Liver (tissue), 8 donors: ENCODE measurements at regions not wholly inside any gene's neighbourhood (a gene's known extent, or its start where the extent isn't known, plus 50 kb on each side); places are given as distances from the start of the nearest gene placed in this dataset.

Experiments
- DNase-seq: peaks from one replicate; pipeline ENCODE4 v3.0.0-alpha.2; 2017; ENCODE audit warnings: low spot score
- H3K27ac ChIP-seq, 2 donors: one replicate each; pipeline ENCODE4 v1.7.0; 2013; ENCODE audit warnings: inconsistent platforms in 2 of 2, low read length in 2 of 2, control low read depth in 1 of 2, low read depth in 1 of 2, mild to moderate bottlenecking in 1 of 2
- H3K27me3 ChIP-seq, 4 donors: one replicate each; pipeline versions ENCODE4 v1.6.1 to v1.7.0; 2013; ENCODE audit warnings: low read length in 3 of 4, inconsistent platforms in 1 of 4, mild to moderate bottlenecking in 1 of 4, moderate library complexity in 1 of 4; ENCODE audit not compliant: control insufficient read depth in 4 of 4, insufficient read depth in 4 of 4
- H3K36me3 ChIP-seq, 4 donors: one replicate each; pipeline versions ENCODE4 v1.6.1 to v1.7.0; 2013; ENCODE audit warnings: low read length in 3 of 4, mild to moderate bottlenecking in 3 of 4, low read depth in 1 of 4, moderate library complexity in 1 of 4; ENCODE audit not compliant: control insufficient read depth in 4 of 4, insufficient read depth in 3 of 4
- H3K4me1 ChIP-seq, 4 donors: one replicate each; pipeline versions ENCODE4 v1.6.1 to v1.7.0; 2013; ENCODE audit warnings: low read length in 3 of 4, mild to moderate bottlenecking in 3 of 4, moderate library complexity in 1 of 4; ENCODE audit not compliant: control insufficient read depth in 4 of 4, insufficient read depth in 4 of 4
- H3K4me3 ChIP-seq, 3 donors: one replicate each; pipeline versions ENCODE4 v1.6.1 to v1.7.0; 2013; ENCODE audit warnings: low read length in 3 of 3, control low read depth in 1 of 3, low read depth in 1 of 3, mild to moderate bottlenecking in 1 of 3
- H3K9ac ChIP-seq, 2 donors: one replicate each; pipeline ENCODE4 v1.7.0; 2013; ENCODE audit warnings: low read length in 2 of 2, mild to moderate bottlenecking in 2 of 2, moderate library complexity in 2 of 2, control low read depth in 1 of 2, low read depth in 1 of 2
- H3K9me3 ChIP-seq, 4 donors: one replicate each; pipeline versions ENCODE4 v1.6.1 to v1.7.0; 2013; ENCODE audit warnings: low read length in 3 of 4; ENCODE audit not compliant: control insufficient read depth in 4 of 4
- ATF3 ChIP-seq: IDR thresholded peaks from 2 replicates; pipeline ENCODE4 v1.6.1; 2016; ENCODE audit warnings: antibody characterized with exemption
- CTCF ChIP-seq: fragments of 150-350 bp; IDR thresholded peaks from 2 replicates; pipeline ENCODE4 v1.5.1; 2017; ENCODE audit warnings: improper control_type of control experiment, low read depth, low read length; ENCODE audit not compliant: missing input control
- EGR1 ChIP-seq, 2 donors: IDR thresholded peaks; 2 replicates each; pipeline ENCODE4 v1.6.1; 2016 to 2018; ENCODE audit warnings: antibody characterized with exemption in 2 of 2, low read depth in 2 of 2
- FOXA1 ChIP-seq: IDR thresholded peaks from 2 replicates; pipeline ENCODE4 v1.6.1; 2016; ENCODE audit warnings: antibody characterized with exemption
- FOXA2 ChIP-seq: IDR thresholded peaks from 2 replicates; pipeline ENCODE4 v1.6.1; 2016; ENCODE audit warnings: antibody characterized with exemption
- GABPA ChIP-seq, 2 donors: IDR thresholded peaks in 1 of 2; conservative IDR thresholded peaks in 1 of 2; 2 replicates each; pipeline ENCODE4 v1.6.1; 2016; ENCODE audit warnings: antibody characterized with exemption in 2 of 2, mild to moderate bottlenecking in 1 of 2, moderate library complexity in 1 of 2
- HNF4A ChIP-seq, 2 donors: conservative IDR thresholded peaks; 2 replicates each; pipeline ENCODE4 v1.6.1; 2016; ENCODE audit warnings: antibody characterized with exemption in 2 of 2, mild to moderate bottlenecking in 2 of 2
- HNF4G ChIP-seq: IDR thresholded peaks from 2 replicates; pipeline ENCODE4 v1.6.1; 2016; ENCODE audit warnings: antibody characterized with exemption
- NR2F2 ChIP-seq: IDR thresholded peaks from 2 replicates; pipeline ENCODE4 v1.6.1; 2016; ENCODE audit warnings: antibody characterized with exemption
- RAD21 ChIP-seq, 2 donors: IDR thresholded peaks; 2 replicates each; pipeline ENCODE4 v1.6.1; 2016; ENCODE audit warnings: antibody characterized with exemption in 2 of 2, mild to moderate bottlenecking in 2 of 2
- REST ChIP-seq: IDR thresholded peaks from 2 replicates; pipeline ENCODE4 v1.6.1; 2016; ENCODE audit warnings: antibody characterized with exemption, mild to moderate bottlenecking
- TAF1 ChIP-seq: conservative IDR thresholded peaks from 2 replicates; pipeline ENCODE4 v1.6.1; 2016; ENCODE audit warnings: antibody characterized with exemption, mild to moderate bottlenecking
- YY1 ChIP-seq: IDR thresholded peaks from 2 replicates; pipeline ENCODE4 v1.6.1; 2016; ENCODE audit warnings: antibody characterized with exemption, mild to moderate bottlenecking
- WGBS: extraction: QIAGEN DNeasy Blood & Tissue Kit; methylation state at CpG from one replicate; pipeline ENCODE4 v1.1.7; 2013; 5-methylcytosine and 5-hydroxymethylcytosine counted together
- TF ChIP-seq, protein P1 (sequence below): IDR thresholded peaks from 2 replicates; pipeline ENCODE4 v1.6.1; 2016; ENCODE audit warnings: antibody characterized with exemption
- TF ChIP-seq, protein P2 (sequence below): IDR thresholded peaks from 2 replicates; pipeline ENCODE4 v1.6.1; 2016; ENCODE audit warnings: antibody characterized with exemption
- donor health status: healthy.
- donor health status: healthy.
- donor health status: healthy.
- donor health status: healthy.
- donor health status: healthy.

DNA sequence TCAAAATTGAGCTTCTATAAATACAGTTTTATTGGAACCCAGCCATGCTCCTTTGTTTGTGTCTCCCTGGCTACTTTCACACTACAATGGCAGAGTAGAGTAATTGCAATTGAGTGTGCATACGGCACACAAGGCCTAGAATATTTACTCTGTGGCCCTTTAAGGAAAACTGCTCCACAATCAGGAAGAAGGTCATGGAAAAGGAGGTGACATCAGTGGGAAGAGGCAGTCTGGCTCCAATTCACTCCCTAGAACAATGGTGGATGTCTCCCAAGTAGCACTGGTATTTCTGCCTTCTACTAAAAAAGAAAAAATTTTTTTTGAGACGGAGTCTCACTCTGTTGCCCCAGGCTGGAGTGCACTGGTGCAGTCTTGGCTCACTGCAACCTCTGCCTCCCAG lies 51.3 kb downstream of the KRTAP19-8 start:
- Histone ChIP-seq H3K9ac (no peak overlapping the region), H3K4me1 (no peaks in the 10 kb centered on the region), H3K9me3 (no peaks in the 10 kb centered on the region), H3K4me3 (no peak overlapping the region), H3K36me3 (no peaks in the 10 kb centered on the region), H3K27ac (no peak overlapping the region), H3K27me3 (no peaks in the 10 kb centered on the region)
- DNase-seq, result no peak
- 72% methylated on average over 2 of the region's 2 CpGs for WGBS
- TF ChIP-seq NR2F2, result no peak
- no peak for TF ChIP-seq REST
- TF ChIP-seq, protein P1, sequence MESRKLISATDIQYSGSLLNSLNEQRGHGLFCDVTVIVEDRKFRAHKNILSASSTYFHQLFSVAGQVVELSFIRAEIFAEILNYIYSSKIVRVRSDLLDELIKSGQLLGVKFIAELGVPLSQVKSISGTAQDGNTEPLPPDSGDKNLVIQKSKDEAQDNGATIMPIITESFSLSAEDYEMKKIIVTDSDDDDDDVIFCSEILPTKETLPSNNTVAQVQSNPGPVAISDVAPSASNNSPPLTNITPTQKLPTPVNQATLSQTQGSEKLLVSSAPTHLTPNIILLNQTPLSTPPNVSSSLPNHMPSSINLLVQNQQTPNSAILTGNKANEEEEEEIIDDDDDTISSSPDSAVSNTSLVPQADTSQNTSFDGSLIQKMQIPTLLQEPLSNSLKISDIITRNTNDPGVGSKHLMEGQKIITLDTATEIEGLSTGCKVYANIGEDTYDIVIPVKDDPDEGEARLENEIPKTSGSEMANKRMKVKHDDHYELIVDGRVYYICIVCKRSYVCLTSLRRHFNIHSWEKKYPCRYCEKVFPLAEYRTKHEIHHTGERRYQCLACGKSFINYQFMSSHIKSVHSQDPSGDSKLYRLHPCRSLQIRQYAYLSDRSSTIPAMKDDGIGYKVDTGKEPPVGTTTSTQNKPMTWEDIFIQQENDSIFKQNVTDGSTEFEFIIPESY, result no peak
- TF ChIP-seq HNF4G, result no peak
- TF ChIP-seq GABPA (IDR thresholded peaks at IDR 0.05 in 1 of 2, conservative IDR thresholded peaks at IDR 0.05 in 1 of 2), result no peak
- no peak for TF ChIP-seq ATF3
- no peak for TF ChIP-seq TAF1
- TF ChIP-seq FOXA1, result no peak
- TF ChIP-seq YY1, result no peak
- no peak for TF ChIP-seq CTCF
- TF ChIP-seq EGR1 (IDR thresholded peaks at IDR 0.05; ENCODE audit: low read depth in 2 of 2), result no peak
- no peak for TF ChIP-seq HNF4A (conservative IDR thresholded peaks at IDR 0.05)

DNA sequence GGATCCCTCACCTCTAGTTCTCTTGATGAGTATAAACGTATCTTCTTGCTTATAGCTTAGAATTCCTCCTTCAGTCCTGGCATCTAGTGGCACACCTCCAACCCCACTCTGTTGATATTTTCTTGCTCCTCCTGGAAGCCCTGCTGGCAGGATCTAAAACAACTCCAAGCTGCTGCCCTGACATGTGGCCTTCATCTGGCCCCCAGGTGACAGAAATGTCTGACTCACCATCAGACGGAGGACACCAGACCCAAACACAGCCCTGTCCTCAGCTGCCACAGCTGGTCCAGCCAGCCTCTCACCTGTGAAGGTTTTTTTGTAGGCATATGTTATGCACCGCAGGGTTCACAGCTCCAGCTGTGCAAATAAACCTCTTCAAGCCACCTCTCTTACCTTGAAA lies 53.4 kb downstream of the KRTAP19-8 start:
- no peak for DNase-seq
- WGBS, result 56% methylated on average over 3 of the region's 3 CpGs
- no peak overlapping the region for H3K9ac ChIP-seq
- no peaks in the 10 kb centered on the region for H3K36me3 ChIP-seq
- H3K27ac ChIP-seq, result no peak overlapping the region
- no peaks in the 10 kb centered on the region for H3K9me3 ChIP-seq
- no peak overlapping the region for H3K4me3 ChIP-seq
- TF ChIP-seq GABPA (IDR thresholded peaks at IDR 0.05 in 1 of 2, conservative IDR thresholded peaks at IDR 0.05 in 1 of 2) (no peak), REST (no peak), ATF3 (no peak), HNF4A (conservative IDR thresholded peaks at IDR 0.05) (no peak), RAD21 (IDR thresholded peaks at IDR 0.05) (no peak), FOXA1 (no peak), NR2F2 (no peak), EGR1 (IDR thresholded peaks at IDR 0.05; ENCODE audit: low read depth in 2 of 2) (no peak), FOXA2 (no peak)
- TF ChIP-seq, protein P1, result no peak
- TF ChIP-seq, protein P2, sequence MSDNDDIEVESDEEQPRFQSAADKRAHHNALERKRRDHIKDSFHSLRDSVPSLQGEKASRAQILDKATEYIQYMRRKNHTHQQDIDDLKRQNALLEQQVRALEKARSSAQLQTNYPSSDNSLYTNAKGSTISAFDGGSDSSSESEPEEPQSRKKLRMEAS, result no peak
- no peaks in the 10 kb centered on the region for H3K4me1 ChIP-seq
- H3K27me3 ChIP-seq, result no peaks in the 10 kb centered on the region
